Endothelial cell of umbilical vein (primary cell): ENCODE measurements at regions not wholly inside any gene's neighbourhood (a gene's known extent, or its start where the extent isn't known, plus 50 kb on each side); places are given as distances from the start of the nearest gene placed in this dataset.

ENCODE experiments used
- BruUV-seq: library from RNA; stranded (reverse); fragments of 400-500 nt; replicated peaks from 2 replicates; lab custom pipeline; 2021; lab: Mats Ljungman, UMichigan
- CTCF ChIA-PET: fragments of 300-600, 350-600 bp; sonication (Branson Sonifier 250); formaldehyde crosslinking; loops from one replicate; lab custom pipeline; 2021; ENCODE audit warnings: antibody characterized with exemption, inconsistent platforms; lab: Charles Lee
- POLR2A ChIA-PET: fragments of 300-600, 350-600 bp; sonication (Branson Sonifier 250); formaldehyde crosslinking; loops from one replicate; lab custom pipeline; 2021; ENCODE audit warnings: antibody characterized with exemption, inconsistent platforms; lab: Charles Lee
- DNase-seq: peaks from one replicate; pipeline ENCODE4 v3.0.0-alpha.2; 2011; ENCODE audit warnings: low read depth, low spot score
- FAIRE-seq: peaks from 2 replicates; lab custom pipeline; 2011; peaks lifted over from hg19 to GRCh38; lab: Jason Lieb, UNC
- H2AFZ ChIP-seq: 2 replicates; pipeline ENCODE4 v1.6.0; 2012; ENCODE audit warnings: low read depth, low read length, control low read depth, inconsistent platforms
- H3K27ac ChIP-seq: 2 replicates; pipeline ENCODE4 v1.5.1; 2011; ENCODE audit warnings: low read depth, mild to moderate bottlenecking, control low read depth, low read length, moderate library complexity; ENCODE audit not compliant: insufficient read depth
- H3K27me3 ChIP-seq, 2 experiments: 2 replicates each; pipeline versions ENCODE4 v1.6.0 to v1.6.1; 2011; ENCODE audit warnings: low read length in 2 of 2, mixed read lengths in 1 of 2; ENCODE audit not compliant: control insufficient read depth in 2 of 2, insufficient read depth in 2 of 2
- H3K36me3 ChIP-seq, 2 experiments: 2 replicates in 1 of 2; 3 replicates in 1 of 2; pipeline ENCODE4 v1.5.1; 2011; ENCODE audit warnings: low read length in 2 of 2, mild to moderate bottlenecking in 1 of 2, moderate library complexity in 1 of 2; ENCODE audit not compliant: control insufficient read depth in 2 of 2, insufficient read depth in 2 of 2; ENCODE audit errors: extremely low read depth in 1 of 2
- H3K4me1 ChIP-seq: 3 replicates; pipeline ENCODE4 v1.5.1; 2011; ENCODE audit warnings: mild to moderate bottlenecking, low read length; ENCODE audit not compliant: control insufficient read depth, insufficient read depth; ENCODE audit errors: extremely low read depth
- H3K4me2 ChIP-seq: 2 replicates; pipeline ENCODE4 v1.6.1; 2011; ENCODE audit warnings: low read length, control low read depth, mixed read lengths; ENCODE audit not compliant: insufficient read depth
- H3K4me3 ChIP-seq, 3 experiments: fragments of 200-600 bp in 1 of 3; sonication (generic), shearing (Covaris generic) in 1 of 3; replicated peaks in 1 of 3; 2 replicates each; pipeline ENCODE4 v1.5.1; 2011 to 2016; ENCODE audit warnings: control low read depth in 3 of 3, low read length in 3 of 3, mild to moderate bottlenecking in 2 of 3, inconsistent platforms in 1 of 3, low read depth in 1 of 3, moderate library complexity in 1 of 3; ENCODE audit not compliant: insufficient read depth in 1 of 3
- H3K79me2 ChIP-seq: 2 replicates; pipeline ENCODE4 v1.6.0; 2012; ENCODE audit warnings: low read length, inconsistent platforms; ENCODE audit not compliant: control insufficient read depth, insufficient read depth
- H3K9ac ChIP-seq: replicated peaks from 2 replicates; pipeline ENCODE3; 2011; ENCODE audit warnings: low read length, control low read depth; ENCODE audit not compliant: insufficient read depth; ENCODE audit errors: extremely low read depth
- H3K9me1 ChIP-seq: replicated peaks from 3 replicates; pipeline ENCODE4 v1.6.0; 2011; ENCODE audit warnings: mild to moderate bottlenecking, low read length; ENCODE audit not compliant: control insufficient read depth, insufficient read depth; ENCODE audit errors: extremely low read depth
- H3K9me3 ChIP-seq: replicated peaks from 2 replicates; pipeline ENCODE4 v1.5.1; 2012; ENCODE audit warnings: low read length, inconsistent platforms; ENCODE audit not compliant: control insufficient read depth, insufficient read depth
- H4K20me1 ChIP-seq: replicated peaks from 2 replicates; pipeline ENCODE3; 2011; ENCODE audit warnings: mild to moderate bottlenecking, low read length; ENCODE audit not compliant: control insufficient read depth, insufficient read depth; ENCODE audit errors: extremely low read depth
- EZH2 ChIP-seq: IDR thresholded peaks from 2 replicates; pipeline ENCODE4 v1.6.1; 2012; ENCODE audit warnings: borderline replicate concordance, low read depth, mild to moderate bottlenecking, moderate library complexity, low read length, inconsistent platforms; ENCODE audit not compliant: severe bottlenecking
- FOS ChIP-seq: IDR thresholded peaks from 2 replicates; pipeline ENCODE4 v1.6.1; 2011; ENCODE audit warnings: mild to moderate bottlenecking, low read length, moderate library complexity, borderline replicate concordance; ENCODE audit not compliant: insufficient read depth
- GATA2 ChIP-seq: IDR thresholded peaks from 2 replicates; pipeline ENCODE4 v1.7.0; 2011; ENCODE audit warnings: low read depth, mild to moderate bottlenecking, moderate library complexity, mixed read lengths, low read length; ENCODE audit not compliant: insufficient read length, insufficient read depth
- JUN ChIP-seq: IDR thresholded peaks from 2 replicates; pipeline ENCODE4 v1.6.1; 2011; ENCODE audit warnings: borderline replicate concordance, low read depth; ENCODE audit not compliant: insufficient read length, insufficient read depth
- MYC ChIP-seq: IDR thresholded peaks from one replicate; pipeline ENCODE4 v1.6.1; 2011; ENCODE audit warnings: mild to moderate bottlenecking, low read depth, low read length
- POLR2A ChIP-seq: IDR thresholded peaks from 2 replicates; pipeline ENCODE4 v1.6.1; 2012; ENCODE audit warnings: low read depth, mild to moderate bottlenecking, control low read depth, low read length
- POLR2AphosphoS5 ChIP-seq: IDR thresholded peaks from 2 replicates; pipeline ENCODE4 v1.6.1; 2012; ENCODE audit warnings: low read depth, mild to moderate bottlenecking, control low read depth, low read length, moderate library complexity; ENCODE audit not compliant: insufficient read depth
- dilution Hi-C: fragments of 300-500 bp; cut with MboI; formaldehyde crosslinking; loops from one replicate; pipeline ENCODE4 v1.15.0; 2019; ENCODE audit warnings: low sequenced_read_pairs; ENCODE audit not compliant: extremely low pct_ligation_motif_present
- intact Hi-C: fragments of 100-400 bp; cut with micrococcal nuclease; formaldehyde crosslinking; loops from one replicate; pipeline ENCODE4 v1.10.0; 2022
- TF ChIP-seq, protein P1 (sequence below), 2 donors: IDR thresholded peaks; 1 replicate in 1 of 2; 2 replicates in 1 of 2; pipeline ENCODE4 v1.5.1; 2011; ENCODE audit warnings: low read length in 2 of 2, mild to moderate bottlenecking in 2 of 2, moderate library complexity in 2 of 2, control low read depth in 1 of 2, inconsistent platforms in 1 of 2, low read depth in 1 of 2; ENCODE audit not compliant: insufficient read depth in 1 of 2; ENCODE audit errors: extremely low read depth in 1 of 2
- TF ChIP-seq, protein P2 (sequence below): IDR thresholded peaks from 2 replicates; pipeline ENCODE4 v1.6.1; 2011; ENCODE audit not compliant: insufficient read depth, insufficient read length

DNA sequence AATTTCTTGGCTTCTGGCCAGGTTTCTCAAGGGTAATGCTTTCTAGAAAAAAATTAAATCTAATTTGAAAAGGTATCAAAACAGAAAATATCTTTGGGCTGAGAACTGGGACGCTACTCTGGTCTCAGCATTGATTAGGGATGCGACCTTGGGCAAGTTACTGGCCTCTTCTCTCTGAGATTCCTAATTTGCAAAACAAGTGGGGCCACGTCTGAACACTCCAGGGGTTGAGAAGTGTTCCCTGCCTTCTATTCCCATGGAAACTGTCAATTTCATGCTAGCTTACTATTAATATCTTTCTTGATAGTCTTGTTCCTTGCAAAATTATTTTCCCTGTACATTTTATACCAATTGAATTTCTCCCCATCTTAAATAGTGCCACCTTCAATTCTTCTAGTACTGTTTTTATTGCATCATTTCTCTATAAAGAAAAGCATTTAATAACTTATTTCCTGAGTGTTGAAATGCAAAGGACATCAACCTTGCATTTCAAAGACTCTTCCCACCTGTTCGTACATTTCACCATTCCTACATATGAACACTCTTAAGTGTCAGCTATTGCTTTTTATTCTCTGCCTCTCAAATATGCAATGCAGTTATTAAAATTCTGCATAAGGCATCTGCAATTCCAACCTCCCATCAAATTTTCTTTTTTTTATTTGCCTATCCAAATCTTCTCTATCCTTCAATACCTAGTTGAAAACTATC is 118.3 kb upstream of the DSEL start:
- ChIA-PET POLR2A (no interaction called here), CTCF (no interaction called here)
- TF ChIP-seq, protein P1, sequence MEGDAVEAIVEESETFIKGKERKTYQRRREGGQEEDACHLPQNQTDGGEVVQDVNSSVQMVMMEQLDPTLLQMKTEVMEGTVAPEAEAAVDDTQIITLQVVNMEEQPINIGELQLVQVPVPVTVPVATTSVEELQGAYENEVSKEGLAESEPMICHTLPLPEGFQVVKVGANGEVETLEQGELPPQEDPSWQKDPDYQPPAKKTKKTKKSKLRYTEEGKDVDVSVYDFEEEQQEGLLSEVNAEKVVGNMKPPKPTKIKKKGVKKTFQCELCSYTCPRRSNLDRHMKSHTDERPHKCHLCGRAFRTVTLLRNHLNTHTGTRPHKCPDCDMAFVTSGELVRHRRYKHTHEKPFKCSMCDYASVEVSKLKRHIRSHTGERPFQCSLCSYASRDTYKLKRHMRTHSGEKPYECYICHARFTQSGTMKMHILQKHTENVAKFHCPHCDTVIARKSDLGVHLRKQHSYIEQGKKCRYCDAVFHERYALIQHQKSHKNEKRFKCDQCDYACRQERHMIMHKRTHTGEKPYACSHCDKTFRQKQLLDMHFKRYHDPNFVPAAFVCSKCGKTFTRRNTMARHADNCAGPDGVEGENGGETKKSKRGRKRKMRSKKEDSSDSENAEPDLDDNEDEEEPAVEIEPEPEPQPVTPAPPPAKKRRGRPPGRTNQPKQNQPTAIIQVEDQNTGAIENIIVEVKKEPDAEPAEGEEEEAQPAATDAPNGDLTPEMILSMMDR (IDR thresholded peaks at IDR 0.05; ENCODE audit: extremely low read depth in 1 of 2, insufficient read depth in 1 of 2, low read depth in 1 of 2, low read length in 2 of 2): no peak
- no peak for TF ChIP-seq MYC
- TF ChIP-seq POLR2AphosphoS5: no peak
- no peak for TF ChIP-seq FOS
- TF ChIP-seq GATA2: no peak
- no peak for TF ChIP-seq EZH2
- TF ChIP-seq, protein P2, sequence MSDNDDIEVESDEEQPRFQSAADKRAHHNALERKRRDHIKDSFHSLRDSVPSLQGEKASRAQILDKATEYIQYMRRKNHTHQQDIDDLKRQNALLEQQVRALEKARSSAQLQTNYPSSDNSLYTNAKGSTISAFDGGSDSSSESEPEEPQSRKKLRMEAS: no peak
- no peak for TF ChIP-seq JUN
- TF ChIP-seq POLR2A: no peak
- BruUV-seq: no TSS peak
- dilution Hi-C loops: no loop called here
- Histone ChIP-seq H3K9me1 (peaks cover 2% of the 10 kb centered on the region), H3K9me3 (no peaks in the 10 kb centered on the region), H3K79me2 (no peaks in the 10 kb centered on the region), H3K4me2 (no peak overlapping the region), H3K27me3 (no peaks in the 10 kb centered on the region), H4K20me1 (no peaks in the 10 kb centered on the region), H3K4me3 (no peak overlapping the region), H3K9ac (no peak overlapping the region), H2AFZ (no peak overlapping the region), H3K27ac (no peak overlapping the region), H3K4me1 (no peaks in the 10 kb centered on the region), H3K36me3 (no peaks in the 10 kb centered on the region)
- intact Hi-C loops: loop anchor here (10.0 kb wide), 1 partner anchor 100 kb away; no protein-coding TSS in a partner anchor
- DNase-seq: no peak
- FAIRE-seq: no peak
